Liver (tissue), 3 donors: ENCODE measurements at regions not wholly inside any gene's neighbourhood (a gene's known extent, or its start where the extent isn't known, plus 50 kb on each side); places are given as distances from the start of the nearest gene placed in this dataset.

Experiments
- FOXA1 ChIP-seq: IDR thresholded peaks from 2 replicates; pipeline ENCODE4 v1.6.1; 2016; ENCODE audit warnings: antibody characterized with exemption
- GABPA ChIP-seq, 2 donors: IDR thresholded peaks in 1 of 2; conservative IDR thresholded peaks in 1 of 2; 2 replicates each; pipeline ENCODE4 v1.6.1; 2016; ENCODE audit warnings: antibody characterized with exemption in 2 of 2, mild to moderate bottlenecking in 1 of 2, moderate library complexity in 1 of 2
- JUND ChIP-seq, 2 donors: IDR thresholded peaks; 2 replicates each; pipeline ENCODE4 v1.6.1; 2016; ENCODE audit warnings: antibody characterized with exemption in 2 of 2
- RAD21 ChIP-seq, 2 donors: IDR thresholded peaks; 2 replicates each; pipeline ENCODE4 v1.6.1; 2016; ENCODE audit warnings: antibody characterized with exemption in 2 of 2, mild to moderate bottlenecking in 2 of 2
- SP1 ChIP-seq: IDR thresholded peaks from 2 replicates; pipeline ENCODE4 v1.6.1; 2018; ENCODE audit warnings: antibody characterized with exemption, mild to moderate bottlenecking
- TAF1 ChIP-seq: conservative IDR thresholded peaks from 2 replicates; pipeline ENCODE4 v1.6.1; 2016; ENCODE audit warnings: antibody characterized with exemption, mild to moderate bottlenecking
- YY1 ChIP-seq: IDR thresholded peaks from 2 replicates; pipeline ENCODE4 v1.6.1; 2016; ENCODE audit warnings: antibody characterized with exemption, mild to moderate bottlenecking
- TF ChIP-seq, protein P1 (sequence below): IDR thresholded peaks from 2 replicates; pipeline ENCODE4 v1.6.1; 2016; ENCODE audit warnings: antibody characterized with exemption
- TF ChIP-seq, protein P2 (sequence below): fragments of 150-350 bp; IDR thresholded peaks from 2 replicates; pipeline ENCODE4 v1.5.1; 2017; ENCODE audit warnings: improper control_type of control experiment, low read depth, low read length; ENCODE audit not compliant: missing input control
- TF ChIP-seq, protein P3 (sequence below): IDR thresholded peaks from 2 replicates; pipeline ENCODE4 v1.6.1; 2016; ENCODE audit warnings: antibody characterized with exemption
- TF ChIP-seq, protein P4 (sequence below): IDR thresholded peaks from 2 replicates; pipeline ENCODE4 v1.6.1; 2016; ENCODE audit warnings: antibody characterized with exemption
- TF ChIP-seq, protein P5 (sequence below): IDR thresholded peaks from 2 replicates; pipeline ENCODE4 v1.6.1; 2016; ENCODE audit warnings: antibody characterized with exemption, mild to moderate bottlenecking
- donor health status: healthy.
- donor health status: healthy.

DNA sequence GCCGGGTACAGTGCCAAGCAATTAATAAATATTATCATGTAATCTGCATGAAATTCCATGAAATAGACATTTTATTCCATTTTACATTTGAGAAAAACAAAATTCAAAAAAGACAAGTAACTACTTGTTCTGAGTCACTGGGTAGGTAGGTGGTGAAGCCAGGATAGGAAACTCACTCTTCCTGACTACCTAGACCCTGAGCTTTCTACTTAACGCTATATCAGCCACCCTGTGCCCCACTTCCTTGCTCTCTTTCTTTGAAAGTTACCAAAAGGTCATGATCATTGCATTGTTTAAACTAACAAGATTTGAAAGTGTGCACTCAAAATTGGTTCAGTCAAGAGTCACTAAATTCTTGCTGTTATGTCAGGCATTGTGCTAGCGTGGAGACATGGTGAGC, 235.7 kb downstream of the CD83 start:
- TF ChIP-seq, protein P1, sequence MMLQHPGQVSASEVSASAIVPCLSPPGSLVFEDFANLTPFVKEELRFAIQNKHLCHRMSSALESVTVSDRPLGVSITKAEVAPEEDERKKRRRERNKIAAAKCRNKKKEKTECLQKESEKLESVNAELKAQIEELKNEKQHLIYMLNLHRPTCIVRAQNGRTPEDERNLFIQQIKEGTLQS: no peak
- TF ChIP-seq YY1 (no peak), RAD21 (IDR thresholded peaks at IDR 0.05) (no peak), JUND (IDR thresholded peaks at IDR 0.05) (no peak), TAF1 (no peak), SP1 (no peak), GABPA (IDR thresholded peaks at IDR 0.05 in 1 of 2, conservative IDR thresholded peaks at IDR 0.05 in 1 of 2) (no peak), FOXA1 (no peak)
- TF ChIP-seq, protein P2, sequence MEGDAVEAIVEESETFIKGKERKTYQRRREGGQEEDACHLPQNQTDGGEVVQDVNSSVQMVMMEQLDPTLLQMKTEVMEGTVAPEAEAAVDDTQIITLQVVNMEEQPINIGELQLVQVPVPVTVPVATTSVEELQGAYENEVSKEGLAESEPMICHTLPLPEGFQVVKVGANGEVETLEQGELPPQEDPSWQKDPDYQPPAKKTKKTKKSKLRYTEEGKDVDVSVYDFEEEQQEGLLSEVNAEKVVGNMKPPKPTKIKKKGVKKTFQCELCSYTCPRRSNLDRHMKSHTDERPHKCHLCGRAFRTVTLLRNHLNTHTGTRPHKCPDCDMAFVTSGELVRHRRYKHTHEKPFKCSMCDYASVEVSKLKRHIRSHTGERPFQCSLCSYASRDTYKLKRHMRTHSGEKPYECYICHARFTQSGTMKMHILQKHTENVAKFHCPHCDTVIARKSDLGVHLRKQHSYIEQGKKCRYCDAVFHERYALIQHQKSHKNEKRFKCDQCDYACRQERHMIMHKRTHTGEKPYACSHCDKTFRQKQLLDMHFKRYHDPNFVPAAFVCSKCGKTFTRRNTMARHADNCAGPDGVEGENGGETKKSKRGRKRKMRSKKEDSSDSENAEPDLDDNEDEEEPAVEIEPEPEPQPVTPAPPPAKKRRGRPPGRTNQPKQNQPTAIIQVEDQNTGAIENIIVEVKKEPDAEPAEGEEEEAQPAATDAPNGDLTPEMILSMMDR: no peak
- TF ChIP-seq, protein P3, sequence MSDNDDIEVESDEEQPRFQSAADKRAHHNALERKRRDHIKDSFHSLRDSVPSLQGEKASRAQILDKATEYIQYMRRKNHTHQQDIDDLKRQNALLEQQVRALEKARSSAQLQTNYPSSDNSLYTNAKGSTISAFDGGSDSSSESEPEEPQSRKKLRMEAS: no peak
- TF ChIP-seq, protein P4, sequence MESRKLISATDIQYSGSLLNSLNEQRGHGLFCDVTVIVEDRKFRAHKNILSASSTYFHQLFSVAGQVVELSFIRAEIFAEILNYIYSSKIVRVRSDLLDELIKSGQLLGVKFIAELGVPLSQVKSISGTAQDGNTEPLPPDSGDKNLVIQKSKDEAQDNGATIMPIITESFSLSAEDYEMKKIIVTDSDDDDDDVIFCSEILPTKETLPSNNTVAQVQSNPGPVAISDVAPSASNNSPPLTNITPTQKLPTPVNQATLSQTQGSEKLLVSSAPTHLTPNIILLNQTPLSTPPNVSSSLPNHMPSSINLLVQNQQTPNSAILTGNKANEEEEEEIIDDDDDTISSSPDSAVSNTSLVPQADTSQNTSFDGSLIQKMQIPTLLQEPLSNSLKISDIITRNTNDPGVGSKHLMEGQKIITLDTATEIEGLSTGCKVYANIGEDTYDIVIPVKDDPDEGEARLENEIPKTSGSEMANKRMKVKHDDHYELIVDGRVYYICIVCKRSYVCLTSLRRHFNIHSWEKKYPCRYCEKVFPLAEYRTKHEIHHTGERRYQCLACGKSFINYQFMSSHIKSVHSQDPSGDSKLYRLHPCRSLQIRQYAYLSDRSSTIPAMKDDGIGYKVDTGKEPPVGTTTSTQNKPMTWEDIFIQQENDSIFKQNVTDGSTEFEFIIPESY: no peak
- TF ChIP-seq, protein P5, sequence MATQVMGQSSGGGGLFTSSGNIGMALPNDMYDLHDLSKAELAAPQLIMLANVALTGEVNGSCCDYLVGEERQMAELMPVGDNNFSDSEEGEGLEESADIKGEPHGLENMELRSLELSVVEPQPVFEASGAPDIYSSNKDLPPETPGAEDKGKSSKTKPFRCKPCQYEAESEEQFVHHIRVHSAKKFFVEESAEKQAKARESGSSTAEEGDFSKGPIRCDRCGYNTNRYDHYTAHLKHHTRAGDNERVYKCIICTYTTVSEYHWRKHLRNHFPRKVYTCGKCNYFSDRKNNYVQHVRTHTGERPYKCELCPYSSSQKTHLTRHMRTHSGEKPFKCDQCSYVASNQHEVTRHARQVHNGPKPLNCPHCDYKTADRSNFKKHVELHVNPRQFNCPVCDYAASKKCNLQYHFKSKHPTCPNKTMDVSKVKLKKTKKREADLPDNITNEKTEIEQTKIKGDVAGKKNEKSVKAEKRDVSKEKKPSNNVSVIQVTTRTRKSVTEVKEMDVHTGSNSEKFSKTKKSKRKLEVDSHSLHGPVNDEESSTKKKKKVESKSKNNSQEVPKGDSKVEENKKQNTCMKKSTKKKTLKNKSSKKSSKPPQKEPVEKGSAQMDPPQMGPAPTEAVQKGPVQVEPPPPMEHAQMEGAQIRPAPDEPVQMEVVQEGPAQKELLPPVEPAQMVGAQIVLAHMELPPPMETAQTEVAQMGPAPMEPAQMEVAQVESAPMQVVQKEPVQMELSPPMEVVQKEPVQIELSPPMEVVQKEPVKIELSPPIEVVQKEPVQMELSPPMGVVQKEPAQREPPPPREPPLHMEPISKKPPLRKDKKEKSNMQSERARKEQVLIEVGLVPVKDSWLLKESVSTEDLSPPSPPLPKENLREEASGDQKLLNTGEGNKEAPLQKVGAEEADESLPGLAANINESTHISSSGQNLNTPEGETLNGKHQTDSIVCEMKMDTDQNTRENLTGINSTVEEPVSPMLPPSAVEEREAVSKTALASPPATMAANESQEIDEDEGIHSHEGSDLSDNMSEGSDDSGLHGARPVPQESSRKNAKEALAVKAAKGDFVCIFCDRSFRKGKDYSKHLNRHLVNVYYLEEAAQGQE: no peak
